ENCODE measurements at regions not wholly inside any gene's neighbourhood (a gene's known extent, or its start where the extent isn't known, plus 50 kb on each side); places are given as distances from the start of the nearest gene placed in this dataset.

DNA sequence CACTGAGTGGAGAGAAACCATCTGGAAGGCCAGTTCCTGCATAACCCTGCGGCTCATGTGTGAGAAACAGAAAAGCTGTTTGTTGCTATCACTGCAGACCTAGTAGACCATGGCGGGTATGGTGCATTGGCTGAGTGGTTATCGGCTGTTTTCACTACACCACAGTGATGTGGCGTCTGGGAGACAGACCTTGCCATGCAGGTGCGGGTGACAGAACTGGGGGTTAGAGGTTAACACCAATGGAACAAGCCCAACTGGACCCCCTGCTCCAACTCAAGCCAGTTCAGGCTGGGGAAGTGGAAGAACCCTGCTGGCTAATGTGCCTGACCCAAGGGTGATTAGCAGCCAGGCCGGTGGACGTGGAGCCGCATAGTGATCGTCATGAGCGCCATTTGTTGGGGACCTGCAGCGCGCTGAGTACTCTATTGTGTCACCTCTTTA is 91.9 kb downstream of the IRF8 start:
- no peak for DNase-seq

DNA sequence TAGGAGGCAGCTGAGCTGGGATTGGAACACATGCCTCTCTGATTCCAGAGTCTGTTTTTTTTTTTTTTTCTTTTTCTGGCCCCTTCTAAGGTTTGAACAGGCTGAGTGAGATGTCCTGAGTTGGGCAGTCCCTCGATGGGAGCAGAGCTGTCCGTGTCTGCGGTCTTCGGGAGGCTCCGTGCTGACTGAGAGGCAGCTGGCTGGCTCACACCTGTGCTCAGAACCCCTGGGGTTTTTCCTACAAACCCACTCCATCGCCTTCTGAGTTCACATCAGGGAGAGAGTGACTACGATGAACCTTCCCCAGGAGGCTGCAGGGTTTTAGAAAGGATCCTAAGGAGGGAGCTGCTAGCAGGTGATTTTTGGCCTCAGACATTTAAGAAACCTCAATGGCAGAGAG is 92.5 kb downstream of the IRF8 start:
- DNase-seq = no peak

DNA sequence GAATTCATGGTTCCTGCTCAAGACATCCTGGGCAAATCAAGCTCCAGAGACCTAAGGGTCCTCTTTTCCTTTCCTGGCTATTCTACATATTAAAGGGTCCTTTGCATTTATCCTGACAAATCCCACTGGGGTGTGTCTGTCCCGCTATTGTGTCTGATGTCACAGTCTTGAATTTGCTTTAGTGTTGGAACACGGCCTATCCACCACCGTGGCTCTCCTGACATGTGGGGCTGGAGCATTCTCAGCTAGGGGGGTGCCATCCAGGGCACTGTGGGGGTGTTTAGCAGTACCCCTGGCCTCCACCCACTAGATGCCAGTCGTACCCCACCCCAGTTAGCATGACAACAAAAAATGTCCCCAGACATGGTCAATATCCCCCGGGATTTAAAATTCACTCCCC is 92.9 kb downstream of the IRF8 start:
- DNase-seq = no peak

DNA sequence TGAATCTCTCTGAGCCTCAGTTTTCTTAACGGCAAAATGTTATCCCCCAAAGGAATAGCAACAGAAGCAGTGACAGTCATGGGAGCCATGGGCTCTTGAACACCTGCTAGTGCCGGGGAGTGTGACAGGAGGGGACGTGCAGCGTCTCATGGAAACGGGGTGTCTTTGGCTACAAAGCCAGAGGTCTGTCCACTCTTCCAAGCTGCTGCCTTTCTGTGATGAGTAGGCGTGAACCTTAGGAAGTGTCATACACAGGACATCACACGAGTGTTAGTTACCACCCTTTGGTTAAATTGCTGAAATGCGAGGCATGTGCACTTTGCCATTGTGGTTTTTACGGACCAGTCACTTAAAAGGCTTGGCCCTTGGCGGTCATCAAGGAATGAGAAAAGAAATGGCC is 93.4 kb downstream of the IRF8 start:
- no peak for DNase-seq

DNA sequence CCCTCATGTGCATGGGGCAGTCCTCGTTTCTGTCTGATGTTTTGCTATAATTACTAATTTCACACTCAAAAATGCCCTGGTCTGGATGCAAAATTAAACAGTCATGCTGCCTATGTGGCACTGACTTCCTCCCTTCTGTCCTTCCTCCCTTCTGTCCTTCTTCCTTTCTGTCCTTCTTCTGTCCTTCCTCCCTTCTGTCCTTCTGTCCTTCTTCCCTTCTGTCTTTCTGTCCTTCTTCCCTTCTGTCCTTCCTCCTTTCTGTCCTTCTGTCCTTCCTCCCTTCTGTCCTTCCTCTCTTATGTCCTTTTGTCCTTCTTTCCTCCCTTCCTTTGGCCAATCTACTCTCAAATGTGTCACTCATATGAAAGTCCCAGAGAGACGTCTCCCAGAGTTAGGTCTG is 93.8 kb downstream of the IRF8 start:
- DNase-seq = no peak

DNA sequence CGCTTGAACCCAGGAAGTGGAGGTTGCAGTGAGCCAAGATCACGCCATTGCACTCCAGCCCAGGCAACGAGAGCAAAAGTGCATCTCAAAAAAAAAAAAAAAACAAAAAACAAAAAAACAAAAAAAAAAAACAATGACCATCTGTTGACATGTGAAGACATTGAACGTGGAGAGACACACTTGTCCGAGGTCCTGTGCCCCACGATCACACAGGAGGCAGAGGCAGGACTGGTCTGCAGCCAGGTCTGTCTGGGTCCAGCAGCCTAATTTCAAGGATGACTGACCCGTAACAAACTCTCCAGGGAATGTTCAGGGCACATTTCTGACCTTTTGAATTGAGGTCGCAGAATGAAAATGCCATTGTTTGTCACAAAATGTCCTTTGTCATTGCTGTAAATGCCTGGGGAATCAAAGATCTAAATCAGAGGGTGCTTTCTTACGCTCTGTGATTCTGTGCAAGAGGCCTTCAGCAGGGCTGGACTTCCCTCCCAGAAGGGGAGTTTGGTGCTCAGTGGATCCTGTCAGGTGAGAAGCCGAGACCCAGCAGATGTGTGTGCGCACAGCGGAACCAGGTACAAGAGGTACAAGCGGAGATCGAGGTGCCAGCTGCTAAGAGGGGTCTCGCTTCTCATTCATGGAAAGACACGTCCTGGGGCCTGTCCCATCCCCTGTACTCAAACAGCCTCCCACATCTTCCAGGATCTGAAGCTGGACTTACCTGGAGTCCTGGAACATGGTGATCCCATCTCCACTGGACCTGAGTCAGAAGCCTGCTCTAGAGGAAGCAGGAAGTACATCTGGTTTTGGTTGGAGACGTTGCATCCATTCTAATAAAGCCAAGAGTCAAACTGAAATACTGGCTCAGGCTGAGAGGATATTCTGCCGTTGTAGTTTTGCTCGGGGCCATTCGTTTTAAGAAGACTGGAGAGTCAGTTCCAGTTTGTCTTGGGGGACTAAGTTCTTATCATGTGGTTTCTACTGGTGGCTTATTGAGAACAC is 95.8 kb downstream of the IRF8 start:
- no peak for DNase-seq

DNA sequence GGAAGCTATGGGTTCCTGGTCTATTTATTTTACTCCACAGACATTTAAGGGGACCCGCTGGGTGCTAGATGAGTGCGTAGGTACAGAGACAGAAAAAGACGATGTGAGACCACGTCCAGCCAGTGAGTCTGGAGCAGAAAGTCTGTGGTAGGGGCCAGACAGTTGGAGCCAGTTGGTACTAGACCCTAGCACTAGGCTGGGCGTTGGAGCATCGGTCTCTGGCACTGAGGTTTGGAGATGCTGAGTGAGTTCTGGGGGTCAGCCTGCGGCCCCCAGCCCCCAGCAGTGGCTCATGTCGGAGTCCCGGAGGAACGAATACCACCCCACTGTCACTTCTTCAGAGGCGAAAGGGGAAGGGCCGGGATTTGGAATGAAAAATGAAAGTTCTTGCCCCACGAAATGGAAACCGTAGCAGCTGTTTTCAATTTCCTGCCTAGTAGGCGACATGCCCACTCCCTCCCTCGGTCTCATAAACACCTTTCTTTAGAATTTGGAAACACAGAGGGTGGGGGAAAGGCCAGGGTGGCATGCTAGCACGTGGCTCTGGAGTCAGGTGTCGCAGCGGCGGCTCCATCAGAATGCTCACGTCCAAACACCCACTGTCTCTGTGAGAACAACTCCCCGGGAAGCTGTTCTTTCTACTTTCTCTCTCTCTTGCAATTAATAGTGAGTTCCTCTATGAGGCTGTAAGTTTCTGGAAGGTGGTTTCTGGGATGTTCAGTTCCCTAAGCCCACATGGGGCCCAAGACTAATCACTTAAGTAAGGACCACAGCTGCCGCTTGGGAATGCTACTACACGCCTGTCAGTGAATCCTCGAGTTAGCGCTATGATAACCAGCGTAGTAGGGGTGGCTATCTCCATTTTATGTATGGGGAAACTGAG is 96.8 kb downstream of the IRF8 start:
- no peak for DNase-seq

DNA sequence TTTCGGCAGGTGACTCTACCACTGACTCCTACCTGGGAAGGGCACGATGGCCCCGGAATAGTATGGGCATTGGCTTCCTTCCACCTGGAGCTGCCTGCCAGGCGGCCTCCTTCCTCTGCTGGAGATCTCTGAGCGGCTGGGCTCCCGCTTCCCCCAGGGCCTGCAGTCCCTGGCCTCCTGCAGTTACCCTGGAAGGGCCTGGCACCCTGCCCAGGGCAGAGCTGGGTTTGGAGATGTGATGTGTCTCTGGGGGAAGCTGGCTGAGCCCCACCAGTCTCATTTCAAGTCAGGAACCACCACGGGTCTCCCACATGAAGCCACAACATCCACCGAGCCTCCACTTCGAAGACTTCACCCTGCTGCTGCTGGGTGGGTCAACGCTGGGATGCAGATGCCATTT is 97.9 kb downstream of the IRF8 start:
- no peak for DNase-seq

DNA sequence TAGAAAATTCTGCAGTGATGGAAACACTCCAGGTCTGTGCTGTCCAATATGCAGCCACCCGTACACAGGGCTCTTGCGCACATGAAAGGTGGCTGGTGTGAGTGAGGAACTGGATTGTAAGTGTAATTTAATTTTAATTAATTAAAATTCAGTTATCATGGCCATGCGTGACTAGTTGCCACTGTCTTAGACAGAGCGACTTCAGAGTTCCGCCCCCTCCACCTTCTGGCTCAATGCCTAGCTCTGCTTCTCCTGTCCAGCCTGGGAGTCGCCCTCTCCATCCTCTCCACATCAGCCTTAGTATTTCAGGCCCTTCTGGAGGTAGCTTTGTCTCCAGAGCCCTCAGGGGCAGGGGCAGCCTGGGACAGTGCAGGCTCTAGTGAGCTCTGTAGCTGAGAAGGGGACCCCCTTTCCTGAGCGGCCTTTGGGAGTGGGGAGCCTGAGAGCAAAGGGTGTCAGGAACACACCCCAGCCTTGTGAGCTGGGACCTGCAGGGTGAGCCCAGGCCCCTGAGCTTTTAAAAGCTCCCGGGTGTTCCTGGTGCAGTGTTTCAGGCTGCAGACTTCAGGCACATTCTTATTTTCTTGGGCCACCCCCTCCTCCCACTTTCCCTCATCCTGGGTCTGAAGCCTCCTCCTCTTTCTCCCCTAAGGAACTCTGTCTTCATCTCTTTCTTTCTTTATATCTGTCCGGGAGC is 99.4 kb downstream of the IRF8 start:
- DNase-seq = no peak

DNA sequence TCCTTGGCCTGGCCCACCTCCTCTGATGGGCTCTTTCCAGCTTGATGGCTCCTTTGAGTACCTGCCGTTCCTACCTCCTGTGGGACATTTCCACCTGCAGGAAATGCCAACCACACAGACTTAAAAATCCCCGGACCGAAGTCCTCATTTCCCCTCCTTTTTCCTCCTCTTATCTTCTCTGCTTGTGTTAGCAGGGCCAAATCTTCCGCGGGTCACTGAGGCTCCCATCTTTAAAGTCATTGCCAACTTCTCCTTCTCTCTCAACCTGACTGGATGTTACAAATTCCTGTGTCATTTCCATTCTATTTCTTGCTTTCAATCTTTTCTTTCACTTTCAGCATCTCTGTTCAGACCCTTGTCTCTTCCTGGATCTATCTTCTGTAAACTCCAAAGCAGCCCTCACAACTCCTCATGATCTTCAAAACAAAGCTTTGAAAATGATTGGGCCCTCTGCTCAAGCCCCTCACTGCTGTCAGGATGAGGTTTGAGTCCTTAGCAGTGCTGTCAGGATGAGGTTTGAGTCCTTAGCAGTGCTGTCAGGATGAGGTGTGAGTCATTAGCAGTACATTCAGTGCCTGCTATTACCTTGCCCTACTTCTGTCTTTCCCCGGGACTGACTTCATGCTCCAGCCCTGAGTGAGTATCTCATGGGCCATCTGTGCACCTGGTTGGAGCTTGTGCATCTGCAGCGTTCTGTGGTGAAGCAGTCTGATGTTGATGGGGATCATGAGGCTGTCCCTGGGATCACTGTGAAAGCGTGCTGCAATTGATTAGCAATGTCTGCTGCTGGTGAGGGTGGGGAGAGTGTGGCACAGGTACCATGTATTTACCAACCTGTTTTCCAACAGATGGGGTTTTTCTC is 100.1 kb downstream of the IRF8 start:
- DNase-seq = no peak

DNA sequence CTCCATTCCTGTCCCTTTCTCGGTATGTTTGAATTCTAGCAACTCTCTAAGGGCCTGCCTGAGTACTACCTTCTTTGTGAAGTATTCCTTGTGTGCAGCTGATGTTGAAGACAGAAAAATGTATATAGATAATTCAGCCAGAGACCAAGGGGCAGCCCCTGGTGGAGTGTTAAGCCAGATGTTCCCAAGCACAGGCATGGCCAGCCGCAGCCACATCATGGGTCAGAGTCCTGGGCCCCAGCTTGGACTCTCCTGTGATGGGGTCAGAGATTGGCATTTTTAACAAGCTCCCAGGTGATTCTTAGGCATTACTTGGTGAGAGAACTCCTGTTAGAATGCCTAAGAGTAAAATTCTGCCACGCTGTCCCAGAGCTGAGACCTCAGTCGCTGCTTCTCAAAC is 100.8 kb downstream of the IRF8 start:
- no peak for DNase-seq

DNA sequence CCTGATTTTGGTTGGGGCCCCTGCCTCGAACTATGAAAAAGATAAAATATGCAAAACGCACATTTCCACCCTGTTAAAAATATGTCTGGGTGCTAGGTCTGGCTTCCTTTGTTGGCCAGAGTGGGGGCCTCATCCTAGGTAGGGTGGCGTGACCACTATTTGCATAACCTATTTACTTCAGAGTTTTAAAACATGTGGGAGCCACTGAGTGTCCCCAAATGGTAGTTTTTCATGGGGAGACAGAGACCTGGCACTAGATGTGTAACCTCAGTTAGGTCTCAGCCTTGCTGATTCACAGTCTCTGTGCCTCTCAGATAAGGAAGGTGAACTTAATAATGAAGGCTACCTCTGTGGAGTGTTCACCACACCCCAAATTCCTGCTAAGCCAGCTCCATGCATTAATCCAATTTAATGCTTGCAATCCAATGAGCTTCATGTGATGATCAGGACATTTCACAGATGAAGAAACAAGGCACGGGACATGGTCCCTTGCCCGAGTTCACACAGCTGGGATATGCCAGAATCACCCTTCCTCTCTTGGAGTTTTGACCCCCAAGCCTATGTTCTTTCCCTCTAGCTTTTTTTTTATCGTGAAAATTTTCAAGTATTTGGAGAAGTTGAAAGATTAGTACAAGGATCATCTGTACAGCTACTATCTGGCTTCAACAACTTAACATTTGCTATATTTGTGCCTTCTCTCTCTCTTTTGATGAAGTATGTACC is 103.4 kb downstream of the IRF8 start:
- DNase-seq = no peak

DNA sequence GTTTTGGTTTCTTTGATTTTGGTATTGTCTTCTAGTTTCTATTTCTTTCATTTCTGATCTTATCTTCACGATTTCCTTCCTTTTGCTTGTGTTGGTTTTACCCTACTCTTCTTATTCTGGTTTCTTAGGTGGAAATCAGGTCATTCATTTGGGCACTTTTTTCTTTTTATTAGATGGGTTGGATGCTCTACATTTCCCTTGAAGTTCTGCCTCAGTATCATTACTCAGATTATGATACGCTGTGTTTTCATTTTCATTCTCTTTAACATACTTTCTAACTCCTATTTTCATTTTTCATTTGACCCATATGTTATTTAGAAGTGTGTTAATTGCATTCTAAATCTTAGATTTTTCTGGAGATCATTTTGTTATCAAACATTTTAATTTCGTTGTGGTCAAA is 108.6 kb downstream of the IRF8 start:
- no peak for DNase-seq

DNA sequence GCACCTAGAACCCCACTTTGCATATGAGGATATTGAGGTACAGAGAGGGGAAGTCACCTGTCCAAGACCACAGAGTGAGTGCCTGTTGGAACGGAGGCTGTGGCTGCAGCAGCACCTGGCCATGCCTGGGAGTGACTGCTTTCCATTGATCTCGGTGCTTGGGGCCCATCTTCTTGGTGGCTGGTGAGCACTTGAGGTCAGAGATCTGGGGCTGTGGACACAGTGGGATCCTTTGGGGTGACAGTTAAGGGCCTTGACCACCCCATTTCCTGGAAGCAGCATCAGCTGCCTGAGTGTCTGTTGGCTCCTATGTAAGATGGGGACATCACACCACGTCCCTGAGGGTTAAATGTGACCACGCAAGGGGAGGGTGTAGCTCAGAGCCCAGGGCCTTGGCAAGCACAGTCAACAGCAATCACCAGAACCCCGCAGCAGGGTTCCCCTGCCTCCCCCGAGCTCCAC is 111.7 kb downstream of the IRF8 start:
- no peak for DNase-seq

DNA sequence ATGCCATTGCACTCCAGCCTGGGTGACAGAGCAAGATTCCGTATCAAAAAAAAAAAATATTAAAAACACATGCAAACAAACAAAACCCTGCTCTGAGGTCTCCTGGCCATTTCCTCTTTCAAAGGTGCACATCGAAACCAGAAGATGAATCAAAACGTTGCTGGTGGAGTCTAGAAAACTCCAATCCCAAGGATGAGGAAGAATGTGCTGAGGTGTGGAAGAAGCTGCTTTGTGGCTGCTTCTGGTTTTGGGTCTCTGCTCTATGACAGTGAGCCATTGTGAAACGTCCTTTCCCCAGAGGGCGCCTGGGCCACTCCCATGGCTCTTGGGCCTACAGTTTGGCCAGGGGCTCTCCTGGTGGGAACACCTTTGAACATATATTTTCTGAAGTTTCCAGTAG is 112.6 kb downstream of the IRF8 start:
- no peak for DNase-seq

DNA sequence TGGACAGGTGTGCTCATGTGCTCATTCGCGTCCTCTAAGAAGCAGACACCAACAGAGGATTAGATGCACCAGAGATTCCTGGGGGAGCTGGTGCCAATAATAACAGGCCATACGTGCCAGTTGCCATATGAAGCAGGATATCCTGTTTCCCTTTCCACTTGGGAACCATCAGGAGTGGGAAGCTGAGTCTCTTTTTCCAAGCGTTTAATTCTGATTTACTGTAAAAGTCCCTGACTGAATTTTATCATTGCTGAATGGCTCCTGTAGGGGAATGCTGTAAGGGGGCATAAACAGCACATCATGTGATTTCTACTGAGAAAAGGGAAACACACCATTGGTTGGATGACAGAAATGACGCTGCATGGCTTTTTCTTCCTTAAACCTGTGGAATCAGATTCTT is 113.3 kb downstream of the IRF8 start:
- DNase-seq = no peak

DNA sequence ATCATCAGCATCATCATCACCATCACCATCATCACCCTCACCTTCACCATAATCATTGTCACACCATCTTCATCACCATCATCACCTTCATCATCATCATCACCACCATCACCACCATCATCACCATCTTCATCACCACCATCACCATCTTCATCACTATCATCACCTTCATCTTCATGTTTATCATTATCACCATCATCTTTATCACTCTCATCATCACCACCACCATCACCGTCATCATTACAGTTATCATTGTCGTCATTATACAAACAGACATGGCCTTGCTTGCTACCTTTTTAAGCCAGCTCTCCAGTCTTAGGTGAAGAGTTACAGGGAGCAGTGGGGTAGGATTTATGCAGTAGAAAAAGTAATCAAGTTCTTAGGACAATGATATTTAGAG is 114.9 kb downstream of the IRF8 start:
- no peak for DNase-seq

DNA sequence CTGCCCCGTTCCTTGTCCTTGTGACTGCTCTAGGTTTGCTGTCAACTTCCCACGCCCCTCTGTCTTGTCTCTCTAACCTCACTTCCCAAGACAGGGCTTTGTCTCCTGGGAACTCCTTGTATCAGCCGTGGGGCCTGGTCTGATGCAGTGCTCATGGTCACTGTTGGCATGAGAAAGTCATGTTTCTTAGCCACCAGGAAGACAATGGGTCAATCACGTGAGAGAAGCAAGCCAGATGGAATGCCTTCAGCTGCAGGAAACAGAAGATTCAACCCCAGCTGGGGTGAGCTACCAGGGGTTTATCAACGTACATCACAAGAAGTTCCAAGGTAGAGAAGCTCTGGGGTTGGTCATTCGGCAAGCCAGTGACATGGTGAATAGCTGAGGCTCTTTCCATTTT is 116.6 kb downstream of the IRF8 start:
- DNase-seq = no peak

DNA sequence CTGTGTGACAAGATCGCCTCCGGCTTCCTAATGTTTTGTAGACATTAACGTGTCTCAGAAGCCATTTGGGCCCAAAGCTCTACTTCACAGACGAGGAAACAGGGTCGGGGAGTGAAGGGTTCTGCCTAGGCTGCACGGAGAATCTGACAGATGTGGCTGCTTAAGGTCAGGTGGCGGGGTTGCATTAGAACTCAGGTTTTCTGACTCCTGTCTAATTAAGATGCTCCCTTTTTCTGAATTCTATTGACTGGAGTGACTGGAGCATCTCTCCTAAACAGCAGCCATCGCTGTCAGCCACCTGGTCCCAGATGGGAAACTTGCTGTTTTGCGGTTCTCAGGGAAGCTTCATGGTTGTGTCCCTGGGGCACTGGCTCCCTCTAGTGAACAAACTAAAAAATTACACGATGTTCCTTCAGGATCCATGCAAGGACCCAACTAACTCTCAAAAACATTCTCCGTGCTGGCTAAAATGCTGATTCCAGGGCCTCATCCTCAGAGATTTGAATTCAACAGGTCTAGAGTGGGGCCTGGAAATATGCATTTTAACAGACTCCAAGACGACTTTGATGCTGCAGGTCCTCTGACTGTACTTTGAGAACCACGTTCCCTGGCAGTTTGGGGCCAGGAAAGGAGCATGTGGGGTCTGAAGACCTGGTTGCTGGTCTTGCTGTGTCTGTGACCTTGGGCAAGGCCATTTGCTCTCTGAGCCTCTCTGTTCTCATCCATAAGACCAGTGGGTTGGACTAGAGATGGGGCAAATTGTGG is 117.4 kb downstream of the IRF8 start:
- no peak for DNase-seq

DNA sequence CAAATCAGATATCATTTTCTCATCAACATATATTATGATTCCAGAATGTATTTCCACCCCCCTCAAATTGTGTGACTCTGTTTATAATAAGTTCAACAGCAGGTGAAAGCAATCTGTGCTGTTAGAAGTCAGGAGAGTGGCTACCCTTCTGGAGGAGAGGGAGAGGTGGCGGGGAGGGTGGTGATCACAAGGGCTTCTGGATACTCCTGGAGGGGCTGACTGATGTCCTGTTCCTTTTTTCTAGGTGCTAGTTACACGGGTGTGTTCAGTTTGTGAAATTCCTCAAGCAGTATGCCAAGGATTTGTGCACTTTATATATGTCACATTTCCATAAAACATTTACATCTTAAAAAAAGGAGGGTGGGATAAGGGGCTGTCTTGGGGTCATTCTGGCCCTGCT is 119.1 kb downstream of the IRF8 start:
- DNase-seq = no peak

Measured in right kidney (tissue), 1 donor.